NT2/D1 (cell line): ENCODE measurements at regions not wholly inside any gene's neighbourhood (a gene's known extent, or its start where the extent isn't known, plus 50 kb on each side); places are given as distances from the start of the nearest gene placed in this dataset.

Source experiments
- YY1 ChIP-seq: IDR thresholded peaks from 2 replicates; pipeline ENCODE4 v1.6.1; 2011; ENCODE audit not compliant: insufficient read length, insufficient read depth
- ZNF274 ChIP-seq: IDR thresholded peaks from 2 replicates; pipeline ENCODE4 v1.6.1; 2011; ENCODE audit warnings: mild to moderate bottlenecking, low read depth, low read length

- TF ChIP-seq YY1, result no peak
- TF ChIP-seq ZNF274, result no peak
Observed at GRCh38 chr2:153645599-153645998, 167.0 kb upstream of the RPRM start.
